M059J (cell line): ENCODE measurements at regions not wholly inside any gene's neighbourhood (a gene's known extent, or its start where the extent isn't known, plus 50 kb on each side); places are given as distances from the start of the nearest gene placed in this dataset.
A peak's percentile ranks its signal among the peaks of the same experiment; 100 is the strongest.
"Not testable (repeated sequence)": the region's sequence is repeated elsewhere in the genome, so short reads cannot be mapped to it uniquely, and the experiment has no call there.

Experiments
- DNase-seq: peaks from one replicate; pipeline ENCODE4 v3.0.0-alpha.2; 2012; ENCODE audit warnings: low read depth

DNA sequence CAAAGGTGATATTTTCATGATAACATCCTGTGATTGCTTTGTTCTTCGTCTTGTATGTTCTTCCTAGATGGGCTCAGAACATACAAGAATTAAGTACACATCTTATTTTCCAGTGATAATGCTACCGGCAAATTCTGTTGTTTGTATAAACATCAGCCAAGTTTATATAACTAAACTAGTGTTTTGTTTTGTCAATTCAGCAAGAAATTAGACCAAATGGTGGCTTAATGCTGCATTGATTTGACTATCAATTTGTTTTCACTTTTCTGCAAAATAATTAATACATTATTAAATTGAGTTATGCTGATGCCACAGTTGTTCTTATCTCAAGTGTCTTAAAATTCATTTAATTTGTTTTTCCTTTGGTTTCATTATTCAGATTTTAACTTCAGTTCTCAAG is 177.7 kb downstream of the OR4F29 start:
- not testable (repeated sequence) for DNase-seq

GRCh38 chr1:267815-268214 is 183.7 kb downstream of the OR4F29 start:
- peak; percentile 55 for DNase-seq
